CD4-positive, alpha-beta T cell treated with Interleukin-2 at 100 ng/mL for 4 hours (primary cell): ENCODE measurements at regions not wholly inside any gene's neighbourhood (a gene's known extent, or its start where the extent isn't known, plus 50 kb on each side); places are given as distances from the start of the nearest gene placed in this dataset.

Source experiments
- DNase-seq: peaks from one replicate; pipeline ENCODE4 v3.0.0-alpha.2; 2020; ENCODE audit warnings: low spot score

DNA sequence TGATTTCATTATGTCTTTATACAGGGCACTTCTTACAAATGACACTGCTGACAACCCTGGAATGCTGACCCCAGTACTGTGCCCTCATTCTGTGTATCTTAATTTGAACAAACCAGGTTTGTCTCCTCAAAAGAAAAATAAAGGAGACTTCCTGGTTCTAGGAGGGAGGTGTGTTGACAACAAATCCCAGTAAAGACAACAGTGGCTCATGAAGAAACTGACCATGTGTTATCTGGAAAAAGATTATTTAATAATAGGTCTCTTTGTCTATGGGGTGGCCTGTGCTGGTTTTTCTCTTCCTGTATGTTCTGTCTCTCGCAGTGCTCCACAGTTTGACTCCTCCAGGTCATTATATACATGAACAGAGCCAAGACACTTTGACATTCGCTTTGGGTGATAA lies 454.6 kb downstream of the LMO4 start:
- DNase-seq: no peak

GRCh38 chr1:87785386-87785785 lies 456.7 kb downstream of the LMO4 start:
- DNase-seq: no peak

DNA sequence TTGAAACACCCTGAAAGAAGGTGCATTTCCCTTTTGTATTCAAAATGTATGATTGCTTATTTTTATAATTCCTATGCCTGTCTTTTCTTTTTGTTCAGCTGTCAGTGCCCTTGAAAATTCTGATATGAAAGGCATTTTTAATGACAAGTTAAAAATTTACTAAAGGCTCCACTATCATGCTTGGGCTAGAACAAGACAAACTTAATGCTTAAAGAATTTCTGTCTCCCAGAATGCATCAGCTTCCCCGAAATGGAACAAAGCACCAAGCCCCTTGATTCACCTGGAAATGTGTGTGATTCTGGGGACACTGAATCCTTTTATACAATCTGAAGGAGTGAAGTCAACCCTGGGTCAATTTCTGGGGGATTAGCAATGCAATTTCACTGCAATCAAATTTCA lies 457.5 kb downstream of the LMO4 start:
- DNase-seq: no peak

DNA sequence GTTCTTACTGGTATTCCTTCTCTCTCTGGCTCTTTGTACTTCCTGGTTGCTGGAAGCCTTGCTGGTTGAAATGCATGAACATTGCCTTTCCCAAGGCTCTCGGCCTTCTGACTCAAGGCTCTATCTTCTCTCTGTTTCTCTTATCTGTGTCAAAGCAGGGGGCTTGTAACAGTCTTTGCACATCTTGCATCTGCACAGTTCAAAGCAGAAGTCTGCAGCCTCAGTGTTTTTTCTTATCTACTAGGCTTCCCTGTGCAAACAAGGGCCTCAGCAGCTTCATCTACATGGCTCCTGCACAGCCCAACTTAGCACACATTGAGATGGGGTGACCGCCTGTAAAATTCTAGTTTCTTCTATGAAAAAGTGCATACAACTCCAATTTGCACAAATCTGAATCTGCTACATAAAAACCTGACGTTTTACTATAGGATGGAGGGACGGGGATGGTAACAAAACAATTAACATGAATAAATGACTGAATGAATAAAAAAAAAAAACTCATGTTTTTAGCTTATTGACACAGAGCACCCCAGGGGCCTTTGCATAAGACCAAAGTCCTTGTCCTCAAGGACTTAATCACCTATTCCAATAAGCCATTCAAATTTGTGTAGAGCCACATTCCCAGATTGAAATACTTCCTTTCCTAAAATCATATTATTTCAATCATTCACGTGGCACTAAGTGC lies 458.3 kb downstream of the LMO4 start:
- DNase-seq: no peak

- DNase-seq: no peak
Measured at GRCh38 chr1:87787551-87787950, 458.9 kb downstream of the LMO4 start.

- no peak for DNase-seq
Measured at GRCh38 chr1:87790756-87791155, 462.1 kb downstream of the LMO4 start.

- DNase-seq: no peak
Measured at GRCh38 chr1:87791931-87792740, 463.5 kb downstream of the LMO4 start.

DNA sequence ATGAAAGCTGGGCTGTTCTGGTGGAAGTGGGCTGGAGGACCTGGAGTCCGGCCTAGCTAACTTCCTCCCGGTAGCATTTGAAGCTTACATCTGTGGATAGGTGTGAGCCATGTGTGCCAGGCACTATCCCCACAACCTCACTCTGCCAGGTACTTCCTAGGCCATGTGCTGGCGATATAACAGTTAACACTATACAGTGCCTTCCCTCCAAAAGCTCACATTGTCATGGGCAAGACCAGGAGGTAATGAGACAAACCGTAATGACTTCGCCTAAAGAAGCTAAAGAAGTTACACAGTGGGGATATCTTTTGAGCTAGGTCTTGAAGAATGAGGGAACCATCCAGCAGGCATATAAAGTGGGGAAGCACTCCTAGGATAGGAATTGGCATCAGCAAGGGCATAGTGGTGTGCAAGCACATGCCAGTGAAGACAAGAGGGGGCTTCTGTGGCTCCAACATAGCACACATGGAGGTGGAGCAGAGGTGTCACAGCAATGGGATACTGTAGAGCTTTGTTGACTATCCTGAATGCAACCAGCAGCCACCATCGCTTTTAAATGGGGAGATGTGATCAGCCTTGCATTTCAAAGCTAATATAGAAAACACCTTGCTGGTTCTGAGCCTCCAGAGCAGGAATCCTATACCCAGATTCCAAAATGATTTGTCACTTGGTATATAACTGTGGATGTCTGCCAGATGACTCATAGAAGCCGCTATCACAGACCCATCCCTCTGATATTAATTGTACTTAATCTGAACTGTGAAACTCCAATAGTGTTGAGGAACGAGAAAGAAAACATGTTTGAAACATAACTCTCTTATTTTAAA lies 466.3 kb downstream of the LMO4 start:
- no peak for DNase-seq

GRCh38 chr1:87795615-87796337 lies 467.1 kb downstream of the LMO4 start:
- no peak for DNase-seq

- no peak for DNase-seq
Measured at GRCh38 chr1:87796471-87796901, 467.8 kb downstream of the LMO4 start.

DNA sequence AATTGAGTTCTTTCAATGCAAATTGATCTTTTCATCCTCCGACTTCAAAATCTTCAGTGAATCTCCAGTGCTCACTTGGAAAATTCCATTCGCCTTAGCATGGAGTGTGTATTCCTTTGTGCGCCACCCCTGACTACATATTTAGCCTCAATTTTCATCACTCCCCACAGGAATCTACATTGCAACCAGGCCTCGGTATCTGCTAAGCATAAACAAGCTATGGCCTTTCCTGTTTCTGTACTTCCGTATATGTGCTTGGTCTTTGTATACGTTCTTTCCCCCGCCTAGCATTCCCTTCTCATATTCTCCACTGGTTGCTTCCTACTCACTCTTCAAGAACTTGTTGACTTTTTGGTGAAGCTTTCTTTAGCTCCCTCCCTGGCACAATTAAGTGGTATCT lies 470.8 kb downstream of the LMO4 start:
- DNase-seq: no peak

- no peak for DNase-seq
Measured at GRCh38 chr1:87800006-87800405, 471.3 kb downstream of the LMO4 start.

GRCh38 chr1:87803375-87803774 lies 474.7 kb downstream of the LMO4 start:
- DNase-seq: no peak

GRCh38 chr1:87804128-87804527 lies 475.4 kb downstream of the LMO4 start:
- DNase-seq: no peak

DNA sequence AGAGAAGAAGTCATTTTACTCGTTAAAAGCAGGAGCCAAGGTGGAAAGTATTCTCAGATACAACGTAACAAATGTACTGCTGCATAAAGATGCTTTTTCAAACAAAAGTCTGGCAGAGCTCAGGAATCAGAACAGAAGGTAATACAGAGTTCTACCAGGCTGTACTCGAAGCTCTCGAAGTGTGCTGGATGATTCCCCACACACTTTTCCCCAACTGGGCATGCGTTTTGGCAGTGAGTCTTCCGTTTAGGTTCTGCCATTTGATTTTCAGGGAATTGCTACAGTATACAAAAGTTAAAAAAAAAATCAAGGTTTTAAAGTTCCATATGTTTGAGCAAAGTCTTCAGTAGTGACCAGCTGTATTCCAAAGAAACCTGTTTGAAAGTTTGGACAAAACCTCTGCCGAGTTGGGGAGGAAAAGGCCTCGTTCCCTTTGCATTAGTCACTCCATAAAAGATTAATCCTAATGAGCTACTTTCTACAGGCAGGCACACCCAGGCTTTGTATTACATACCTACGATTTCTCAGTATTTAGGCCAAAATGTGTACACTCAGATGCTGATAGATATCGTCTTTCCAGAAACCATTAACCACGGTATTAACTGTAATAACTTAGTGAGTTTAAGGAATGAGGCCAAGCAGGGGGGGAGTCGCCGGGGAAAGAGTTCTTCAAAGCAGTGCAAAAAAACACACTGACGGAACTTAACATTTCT lies 477.1 kb downstream of the LMO4 start:
- no peak for DNase-seq

DNA sequence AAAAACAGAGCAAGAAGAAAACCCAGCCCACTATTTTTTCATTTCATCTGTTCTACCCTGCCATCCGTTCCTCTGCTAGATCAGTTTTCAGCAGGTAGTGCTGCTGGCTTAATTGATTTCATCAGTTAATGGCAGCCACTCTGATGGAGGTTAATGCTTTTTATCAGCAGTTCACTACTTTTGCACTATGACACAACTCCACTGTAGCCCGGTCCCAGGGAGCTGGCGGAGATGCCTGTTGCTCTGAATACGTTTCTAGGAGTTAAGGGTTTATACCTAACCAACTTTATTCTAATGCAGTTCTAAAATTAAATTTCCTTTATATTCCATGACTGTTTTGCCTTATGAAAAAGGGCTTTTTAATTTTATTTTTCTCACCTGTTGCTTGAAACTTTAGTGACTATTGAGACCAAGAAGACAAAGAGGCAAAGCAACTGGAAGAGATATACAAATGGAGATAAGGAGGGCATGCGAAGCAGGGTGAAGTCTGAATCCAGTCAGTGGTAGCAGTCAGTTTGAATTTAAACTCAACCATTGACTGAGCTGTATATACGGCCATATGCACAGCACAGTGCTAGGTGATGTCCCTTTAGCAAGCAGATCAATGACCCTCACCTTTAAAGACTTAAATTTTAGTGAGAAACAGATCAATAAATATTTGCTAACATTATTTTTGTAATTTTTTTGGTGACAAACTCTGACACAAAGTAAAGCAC lies 477.9 kb downstream of the LMO4 start:
- no peak for DNase-seq

DNA sequence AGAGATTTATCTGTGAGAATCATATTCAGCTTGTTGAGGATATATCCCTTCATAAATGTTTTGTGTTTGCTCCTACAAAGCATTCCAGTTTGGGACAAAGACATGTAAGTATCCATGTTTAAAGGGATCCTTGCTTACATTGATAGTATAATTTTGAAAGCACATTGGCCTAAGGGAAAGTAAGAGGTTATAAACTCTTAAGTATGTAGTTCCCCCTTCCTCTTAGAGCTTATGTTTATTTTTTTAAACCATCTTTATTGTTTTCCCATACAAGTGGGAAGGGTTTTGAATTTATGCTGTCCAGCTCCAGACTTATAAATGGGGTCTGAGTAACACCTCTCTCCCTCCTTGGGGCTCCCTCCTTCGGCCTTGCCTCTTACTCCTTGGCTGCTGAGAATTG lies 481.5 kb downstream of the LMO4 start:
- no peak for DNase-seq

DNA sequence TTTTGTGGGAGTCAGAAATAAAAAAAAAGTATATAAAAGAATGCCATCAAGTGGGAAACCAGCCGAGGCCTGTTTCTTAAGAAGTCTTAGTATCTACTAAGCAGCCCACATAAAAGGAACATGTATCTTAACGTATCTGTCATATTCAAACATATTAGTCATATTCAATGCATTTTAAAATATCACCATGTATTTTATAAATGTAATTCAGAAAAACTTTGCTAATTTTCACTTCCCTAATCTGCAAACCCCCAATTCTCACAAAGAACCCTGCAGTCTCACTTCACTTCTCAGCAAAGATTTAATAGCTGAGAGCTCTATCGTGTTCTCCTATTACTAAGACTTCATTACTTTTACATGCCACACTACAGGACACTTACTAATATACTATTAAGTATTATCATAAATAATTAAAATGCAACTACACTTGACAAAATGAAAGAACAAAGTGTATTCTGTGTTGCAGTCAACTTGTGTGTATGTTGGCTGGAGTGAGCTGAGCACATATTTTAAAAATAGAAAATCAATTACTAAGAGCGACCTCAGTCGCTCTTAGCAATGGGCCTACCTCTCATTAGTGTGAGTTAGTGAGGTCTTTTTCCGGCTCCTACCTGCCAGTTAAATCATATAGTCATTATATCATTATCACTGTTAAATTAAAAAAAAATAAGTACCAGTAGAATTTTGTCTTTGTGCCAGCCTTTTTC lies 484.3 kb downstream of the LMO4 start:
- no peak for DNase-seq

DNA sequence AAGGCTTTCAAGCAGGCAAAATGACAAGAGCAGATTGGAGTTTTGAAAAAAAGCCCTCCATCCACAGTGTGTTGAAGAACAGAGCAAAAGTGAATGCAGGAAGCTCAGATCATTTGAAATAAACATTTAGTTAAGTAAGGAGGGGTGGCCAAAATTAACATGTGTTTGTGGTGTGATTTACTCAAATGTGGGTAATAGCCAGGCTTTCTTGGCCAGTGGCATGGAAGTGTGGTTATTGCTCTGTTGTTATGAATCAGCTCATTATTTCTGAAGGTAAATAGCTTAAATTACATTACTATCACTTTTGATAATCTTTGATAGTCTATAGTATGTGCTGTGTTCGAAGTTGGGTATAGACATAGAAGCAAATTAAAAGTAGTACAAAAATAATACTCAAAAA lies 485.9 kb downstream of the LMO4 start:
- no peak for DNase-seq

DNA sequence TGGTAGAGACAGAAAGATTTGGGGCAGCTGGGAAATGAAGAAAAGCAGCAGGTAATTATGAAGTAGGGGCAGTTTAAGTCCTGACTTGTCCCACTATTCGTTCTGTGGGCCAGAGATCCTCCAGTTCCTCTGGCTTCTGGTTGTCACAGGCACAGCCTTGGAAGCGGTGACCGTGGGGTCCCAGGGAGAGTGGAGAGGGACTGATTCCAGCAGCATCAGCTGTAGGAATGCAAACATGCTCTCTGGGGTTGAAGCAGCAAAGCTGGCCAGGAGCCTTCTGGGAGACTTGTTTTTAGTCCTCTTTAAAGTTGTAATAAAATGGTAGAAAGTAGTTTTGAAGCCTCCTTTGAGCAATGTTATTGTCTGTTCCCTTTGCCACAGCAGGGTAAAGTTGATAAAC lies 488.0 kb downstream of the LMO4 start:
- DNase-seq: no peak
